Activated T-cell treated with anti-CD3 and anti-CD28 coated beads, Interleukin-2, amount 50 U/mL, for 48 hours (primary cell): ENCODE measurements at regions not wholly inside any gene's neighbourhood (a gene's known extent, or its start where the extent isn't known, plus 50 kb on each side); places are given as distances from the start of the nearest gene placed in this dataset.
"Not testable (repeated sequence)": the region's sequence is repeated elsewhere in the genome, so short reads cannot be mapped to it uniquely, and the experiment has no call there.

Experiments
- DNase-seq, 2 experiments: peaks; one replicate each; pipeline ENCODE4 v3.0.0-alpha.2; 2020

DNA sequence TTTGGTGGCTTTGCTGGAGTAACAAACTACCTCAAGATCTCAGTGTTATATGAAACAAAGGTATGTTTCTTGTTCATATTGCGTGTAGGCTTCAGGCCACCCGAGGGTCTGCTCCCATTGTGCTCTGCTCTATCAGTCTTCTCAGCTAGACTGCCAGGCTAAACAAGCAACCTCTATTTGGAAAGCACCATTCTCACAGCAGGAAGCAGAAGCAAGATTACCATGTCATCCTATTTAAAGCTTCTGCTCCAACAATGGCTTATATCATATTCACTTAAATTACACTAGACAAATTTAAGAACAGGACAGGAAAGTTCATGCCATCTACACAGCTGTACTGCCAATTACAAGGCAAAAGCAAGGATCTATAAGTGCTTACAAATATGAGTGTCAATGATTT is 385.8 kb downstream of the PPARGC1A start:
- DNase-seq = no peak

DNA sequence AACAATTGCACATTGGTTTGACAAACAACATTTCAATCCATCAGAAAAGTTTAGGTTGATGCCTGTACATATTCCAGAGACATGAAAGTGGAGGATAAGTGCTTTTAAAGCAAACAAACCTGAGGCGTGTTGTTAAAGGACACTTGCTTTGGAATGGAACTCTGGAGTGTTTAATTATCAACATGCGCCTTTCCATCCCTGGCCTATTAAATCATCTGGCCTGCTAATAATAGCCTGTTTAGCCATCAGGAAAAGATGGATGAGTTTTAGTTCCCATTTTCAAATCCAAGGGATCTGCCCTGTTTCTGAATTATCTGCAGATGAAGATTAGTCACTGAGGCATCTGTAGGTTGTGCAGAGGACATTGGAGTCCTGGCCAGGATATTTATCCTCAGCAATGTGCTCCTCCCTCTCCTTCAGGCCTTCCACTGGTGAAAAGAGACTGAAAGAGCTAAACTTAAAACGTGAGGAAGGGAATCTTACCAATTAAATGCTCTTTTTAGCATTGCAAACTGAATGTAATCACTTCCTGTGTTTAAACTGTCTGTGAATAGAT is 388.9 kb downstream of the PPARGC1A start:
- no peak for DNase-seq

GRCh38 chr4:23485801-23486200 is 404.0 kb downstream of the PPARGC1A start:
- no peak for DNase-seq

DNA sequence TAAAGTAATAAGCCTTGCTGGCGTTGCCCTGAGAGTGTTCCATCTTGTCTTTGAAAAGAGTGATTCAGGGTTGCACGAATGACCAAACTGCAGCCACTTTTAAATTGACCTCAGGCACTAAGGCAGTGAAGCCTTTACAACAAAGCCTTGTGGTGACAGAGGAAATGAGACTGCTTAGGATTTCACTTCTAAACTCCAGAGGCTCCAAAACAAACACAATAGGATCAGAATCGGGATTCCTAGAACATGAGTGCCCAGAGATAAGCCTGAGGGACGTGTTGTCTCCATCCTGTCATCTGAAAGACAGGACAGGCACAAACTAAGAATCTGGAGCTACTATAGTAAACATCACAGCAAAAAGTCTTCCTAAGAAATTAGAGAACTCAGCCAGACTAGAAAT is 405.2 kb downstream of the PPARGC1A start:
- no peak for DNase-seq

DNA sequence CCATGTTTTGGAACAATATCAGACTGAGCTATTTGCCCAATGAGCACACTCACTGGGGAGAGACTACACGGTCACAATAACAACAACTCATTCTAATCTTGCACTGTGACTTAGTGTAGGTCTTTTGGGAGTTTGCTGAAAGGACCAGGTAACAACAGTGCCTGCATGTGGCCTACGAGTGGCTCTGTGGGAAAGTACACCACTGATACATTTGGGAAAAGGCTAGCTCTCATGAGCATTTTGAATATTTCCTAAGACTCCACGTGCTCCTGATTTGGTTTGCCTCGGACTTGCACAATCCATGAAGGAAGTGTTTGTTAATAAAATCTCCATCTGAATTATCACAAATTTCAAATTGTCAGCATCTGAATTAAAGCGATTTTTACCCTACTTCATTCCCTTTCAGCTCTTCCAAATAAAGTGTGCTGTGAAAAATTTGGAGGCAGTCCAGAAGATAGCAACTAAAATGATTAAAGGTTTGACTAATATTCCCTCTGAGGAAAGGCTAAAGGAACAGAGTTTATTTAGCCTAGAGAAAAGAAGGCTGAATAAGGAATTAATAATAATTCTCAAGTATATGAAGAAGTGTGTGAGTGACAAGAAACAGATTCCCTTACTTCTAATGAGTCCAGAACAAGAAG is 406.4 kb downstream of the PPARGC1A start:
- no peak for DNase-seq

DNA sequence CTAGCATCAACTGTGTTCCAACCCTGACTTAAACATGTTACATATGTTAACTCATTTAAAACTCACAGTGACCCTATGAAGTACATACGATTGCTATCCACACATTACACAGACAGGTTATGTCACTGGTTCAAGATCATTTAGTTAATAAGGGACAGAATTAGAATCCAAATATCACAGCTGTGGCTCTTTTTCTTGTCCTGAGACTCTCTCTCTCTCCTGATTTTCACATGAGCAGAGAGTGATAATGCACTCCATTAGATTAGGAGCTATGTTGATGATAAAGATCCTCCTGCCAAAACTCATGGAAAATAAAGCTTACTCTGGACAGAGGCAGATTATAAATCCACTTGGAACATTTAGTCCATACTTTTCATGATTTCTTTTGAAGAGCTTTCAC is 408.3 kb downstream of the PPARGC1A start:
- no peak for DNase-seq

DNA sequence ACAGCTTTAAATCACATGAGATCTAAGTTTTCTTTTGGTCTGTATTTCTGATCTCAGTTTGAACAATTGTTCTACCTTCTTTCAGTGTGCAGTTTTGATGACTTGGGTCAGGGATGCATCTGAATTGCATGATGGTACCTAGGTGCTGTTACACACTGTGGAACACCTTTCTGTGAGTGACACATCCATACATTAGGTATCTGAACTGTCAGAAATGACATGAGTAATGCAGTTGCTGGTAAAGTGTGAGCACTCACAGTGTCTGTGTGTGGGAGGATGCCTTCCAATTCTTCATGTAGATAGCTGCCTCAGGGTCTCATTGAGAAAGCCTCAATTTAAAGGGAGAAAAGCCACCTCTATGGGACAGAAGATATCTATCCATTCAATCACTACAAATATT is 411.9 kb downstream of the PPARGC1A start:
- DNase-seq = no peak

- DNase-seq = no peak
These were observed 413.2 kb downstream of the PPARGC1A start for GRCh38 chr4:23476515-23477090.

DNA sequence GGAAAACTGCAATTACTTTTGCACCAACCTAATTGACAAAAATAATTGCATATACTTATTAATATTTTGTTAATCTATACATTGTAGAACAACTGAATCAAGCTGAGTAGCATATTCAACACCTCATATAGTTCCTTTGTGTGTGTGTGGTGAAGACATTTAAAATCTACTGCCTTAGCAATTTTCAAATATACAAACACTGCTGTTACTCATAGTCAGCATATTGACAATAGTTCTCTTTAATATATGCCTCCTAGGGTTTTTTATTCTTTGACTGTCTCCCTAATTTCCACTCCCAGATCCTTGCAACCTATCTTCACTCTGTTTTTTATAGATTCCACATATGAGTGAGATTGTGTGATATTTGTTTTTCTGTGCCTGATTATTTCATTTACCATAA is 426.8 kb downstream of the PPARGC1A start:
- no peak for DNase-seq

DNA sequence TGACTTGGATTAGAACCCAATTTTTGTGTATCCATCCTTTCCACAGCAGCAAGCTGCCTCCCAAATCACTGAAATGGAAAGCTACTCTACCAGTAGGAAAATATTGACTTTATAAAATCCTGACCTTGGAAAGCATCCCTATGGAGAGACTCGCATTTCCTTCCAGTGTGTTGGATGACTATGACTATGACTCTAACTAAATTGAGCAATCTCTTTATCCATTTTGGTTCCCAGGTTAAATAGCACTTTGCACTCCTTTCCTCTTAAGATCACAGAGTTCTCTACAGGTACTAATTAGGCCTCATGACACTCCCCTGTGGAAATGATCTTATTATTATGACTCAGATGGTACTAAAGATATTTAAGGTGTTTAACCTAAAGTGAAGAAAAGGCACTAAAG is 431.8 kb downstream of the PPARGC1A start:
- DNase-seq = no peak

- no peak for DNase-seq
These were observed 433.0 kb downstream of the PPARGC1A start for GRCh38 chr4:23456864-23457263.

GRCh38 chr4:23455456-23456158 is 434.2 kb downstream of the PPARGC1A start:
- DNase-seq = no peak

- DNase-seq = no peak
These were observed 448.2 kb downstream of the PPARGC1A start for GRCh38 chr4:23441530-23442069.

DNA sequence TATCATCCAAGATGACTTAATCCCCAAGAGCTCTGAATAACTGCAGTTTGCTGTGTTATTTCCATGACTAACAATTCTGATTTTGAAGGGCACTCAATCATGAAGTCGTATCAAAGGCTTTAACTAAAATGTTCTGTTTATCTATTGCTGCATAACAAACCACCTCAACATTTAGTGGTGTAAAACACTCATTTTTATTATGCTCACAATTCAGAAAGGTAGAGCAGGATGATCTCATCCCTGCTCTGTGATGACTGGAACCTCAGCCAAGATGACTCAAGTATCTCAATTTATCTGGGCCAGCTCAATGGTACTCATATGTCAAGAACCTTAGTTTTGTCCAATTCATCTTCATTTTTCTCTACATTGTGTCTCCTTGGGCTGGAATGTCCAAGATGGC is 451.1 kb downstream of the PPARGC1A start:
- no peak for DNase-seq

DNA sequence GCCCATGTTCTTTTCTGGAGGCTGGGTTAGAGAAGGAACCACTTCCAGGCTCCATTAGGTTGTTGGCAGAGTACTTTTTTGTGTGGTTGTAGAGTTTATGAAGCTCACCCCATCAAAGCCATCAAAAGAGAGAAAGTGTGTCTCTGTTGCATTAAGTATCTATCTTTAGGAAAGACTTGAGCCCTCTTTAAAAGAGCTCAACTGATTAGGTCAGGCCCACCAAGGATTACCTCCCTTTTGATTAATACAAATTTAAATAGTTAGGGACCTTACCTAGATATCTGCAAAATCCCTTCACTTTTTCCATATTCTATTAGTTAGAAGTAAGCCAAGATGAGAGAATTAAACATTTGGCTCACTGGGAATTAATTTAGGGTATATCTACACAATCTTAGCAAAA is 460.4 kb downstream of the PPARGC1A start:
- no peak for DNase-seq

DNA sequence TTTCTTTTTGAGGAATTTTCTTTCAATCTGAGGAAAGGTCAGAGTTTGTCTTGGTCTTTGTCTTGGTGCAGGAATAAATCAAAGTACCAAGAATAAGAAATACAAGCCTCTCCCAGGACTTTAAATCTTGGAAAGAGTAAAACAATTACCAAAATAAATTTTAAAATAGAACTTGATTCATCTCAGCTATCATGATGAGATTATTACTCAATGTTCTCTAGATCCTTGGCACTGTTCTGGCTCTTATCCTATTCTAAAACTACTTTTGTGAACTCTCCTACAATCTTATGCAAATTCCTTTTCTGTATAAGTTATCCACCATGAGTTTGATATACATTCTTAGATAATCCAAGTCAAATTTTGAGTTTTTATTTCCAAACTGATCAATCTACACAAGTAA is 464.3 kb downstream of the PPARGC1A start:
- DNase-seq = no peak

DNA sequence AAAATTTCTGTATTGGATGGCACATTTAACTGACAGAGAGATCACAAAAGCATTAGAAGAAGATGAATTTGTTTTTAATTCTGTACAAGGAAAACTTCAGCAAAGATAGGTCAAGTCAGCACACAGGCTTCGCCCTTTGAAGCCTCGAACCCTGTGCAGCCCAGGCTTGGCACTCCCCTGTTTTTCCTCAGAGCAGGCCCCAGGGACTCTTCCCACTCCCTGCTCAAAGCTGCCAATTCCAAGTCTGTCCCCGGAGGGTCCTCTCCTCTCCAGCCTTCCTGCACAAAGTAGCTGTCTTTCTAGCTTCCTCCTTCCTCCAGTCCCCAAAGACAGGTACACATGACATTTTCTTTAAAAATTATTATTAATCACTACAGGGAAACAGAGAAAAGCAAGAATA is 466.3 kb downstream of the PPARGC1A start:
- no peak for DNase-seq

DNA sequence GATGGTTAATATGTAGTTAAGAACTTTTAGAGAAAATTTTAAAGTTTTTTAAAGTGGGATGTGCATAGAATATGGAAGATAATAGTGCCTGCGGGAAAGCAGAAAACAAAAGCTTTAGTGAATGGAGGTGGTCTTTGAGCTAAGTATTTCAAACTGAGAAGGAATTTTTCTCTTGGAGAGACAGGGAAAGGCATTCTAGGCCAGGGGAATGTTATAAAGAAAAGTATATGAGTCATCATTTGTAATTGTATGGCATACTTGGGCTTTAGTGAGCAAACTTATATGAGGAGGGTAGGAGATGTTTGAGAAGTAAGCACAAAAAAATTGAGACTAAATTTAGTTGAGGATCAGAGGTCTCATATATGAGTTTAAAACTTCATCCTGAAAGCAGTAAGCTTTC is 467.0 kb downstream of the PPARGC1A start:
- DNase-seq = no peak

DNA sequence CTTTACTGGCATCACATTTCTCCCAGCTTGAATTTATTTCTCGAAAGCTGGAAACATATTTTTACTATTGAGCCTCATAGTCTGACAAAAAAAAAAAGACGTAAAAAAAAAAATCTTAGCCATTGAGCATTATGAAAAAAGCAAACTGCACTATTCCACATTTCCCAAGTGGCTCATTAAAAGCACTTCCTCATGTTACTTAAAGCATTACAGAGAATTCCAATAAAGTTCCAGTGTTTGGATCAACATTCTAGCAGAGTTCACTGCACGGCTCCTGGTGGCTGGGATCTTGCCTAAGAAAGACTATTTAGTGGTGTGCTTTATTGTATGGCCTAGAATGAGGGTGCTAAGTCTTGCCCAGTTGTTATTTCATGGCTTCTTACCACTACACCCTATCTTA is 476.2 kb downstream of the PPARGC1A start:
- DNase-seq = no peak

DNA sequence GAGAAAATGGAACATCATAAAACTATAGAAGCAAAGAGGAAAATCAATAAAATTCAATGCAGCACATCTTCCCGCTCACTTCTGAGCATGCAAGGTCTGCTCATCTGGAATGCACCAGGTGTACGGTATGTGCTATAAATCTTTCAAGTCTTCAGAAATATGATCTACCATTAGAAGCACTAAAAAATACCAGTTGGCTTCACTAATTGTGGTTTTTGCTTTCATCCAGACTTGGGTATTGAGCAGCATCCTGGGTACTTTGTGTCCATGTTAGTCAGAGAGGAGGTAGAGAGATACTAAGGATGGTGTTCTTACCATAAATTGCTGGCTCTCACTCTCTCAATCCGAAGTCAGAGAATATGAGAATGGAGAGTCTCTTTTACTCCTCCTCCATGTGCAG is 477.1 kb downstream of the PPARGC1A start:
- DNase-seq = no peak

- DNase-seq = not testable (repeated sequence)
These were observed 480.9 kb downstream of the PPARGC1A start for GRCh38 chr4:23408913-23409312.

GRCh38 chr4:23401572-23401971 is 488.3 kb downstream of the PPARGC1A start:
- no peak for DNase-seq

GRCh38 chr4:23392860-23393458 is 496.9 kb downstream of the PPARGC1A start:
- DNase-seq = no peak

GRCh38 chr4:23390246-23390645 is 499.6 kb downstream of the PPARGC1A start:
- no peak for DNase-seq
